Loucy (cell line): ENCODE measurements at regions not wholly inside any gene's neighbourhood (a gene's known extent, or its start where the extent isn't known, plus 50 kb on each side); places are given as distances from the start of the nearest gene placed in this dataset.
A peak's percentile ranks its signal among the peaks of the same experiment; 100 is the strongest.

Experiments used
- H2AFZ ChIP-seq: fragments of 200-600 bp; sonication (generic); 2 replicates; pipeline ENCODE4 v1.6.0; 2016; ENCODE audit warnings: antibody characterized with exemption, mild to moderate bottlenecking, low read length, moderate library complexity
- H3F3A ChIP-seq: fragments of 200-600 bp; 2 replicates; pipeline ENCODE4 v1.6.0; 2016; ENCODE audit warnings: antibody characterized with exemption, low read depth, mild to moderate bottlenecking
- H3K27me3 ChIP-seq: fragments of 200-600 bp; sonication (generic); 2 replicates; pipeline ENCODE4 v1.6.1; 2014; ENCODE audit warnings: low read length, mild to moderate bottlenecking; ENCODE audit not compliant: insufficient read depth, poor library complexity, severe bottlenecking
- H3K36me3 ChIP-seq: fragments of 200-600 bp; sonication (generic); 2 replicates; pipeline ENCODE4 v1.6.1; 2016; ENCODE audit warnings: low read length; ENCODE audit not compliant: insufficient read depth
- H3K4me1 ChIP-seq: fragments of 200-600 bp; sonication (generic); 2 replicates; pipeline ENCODE4 v1.5.1; 2014; ENCODE audit warnings: low read length, mild to moderate bottlenecking; ENCODE audit not compliant: insufficient read depth, poor library complexity, severe bottlenecking
- H3K4me2 ChIP-seq: fragments of 200-600 bp; sonication (generic); 2 replicates; pipeline ENCODE4 v1.6.0; 2014; ENCODE audit warnings: antibody characterized with exemption, low read length, low read depth, mild to moderate bottlenecking; ENCODE audit not compliant: poor library complexity, severe bottlenecking
- H3K4me3 ChIP-seq: fragments of 200-600 bp; sonication (generic); 2 replicates; pipeline ENCODE4 v1.5.1; 2014; ENCODE audit warnings: low read length, mild to moderate bottlenecking, mixed read lengths; ENCODE audit not compliant: poor library complexity, severe bottlenecking
- H3K79me2 ChIP-seq: fragments of 200-600 bp; sonication (generic); 2 replicates; pipeline ENCODE4 v1.6.1; 2014; ENCODE audit warnings: low read length; ENCODE audit not compliant: insufficient read depth
- H3K9ac ChIP-seq: fragments of 200-600 bp; sonication (generic); 2 replicates; pipeline ENCODE4 v1.6.0; 2014; ENCODE audit warnings: mild to moderate bottlenecking, low read depth, low read length, moderate library complexity; ENCODE audit not compliant: poor library complexity, severe bottlenecking
- H3K9me2 ChIP-seq: fragments of 200-600 bp; sonication (generic); replicated peaks from 2 replicates; pipeline ENCODE4 v1.6.1; 2016; ENCODE audit warnings: low read depth, low read length, mixed read lengths
- H3K9me3 ChIP-seq: fragments of 200-600 bp; sonication (generic); 2 replicates; pipeline ENCODE4 v1.6.1; 2014; ENCODE audit warnings: mild to moderate bottlenecking, antibody characterized with exemption, low read length, low read depth; ENCODE audit not compliant: insufficient read depth
- H4K20me1 ChIP-seq: fragments of 200-600 bp; sonication (generic); 2 replicates; pipeline ENCODE4 v1.6.0; 2014; ENCODE audit warnings: antibody characterized with exemption, low read length, mild to moderate bottlenecking; ENCODE audit not compliant: insufficient read depth, poor library complexity, severe bottlenecking
- CTCF ChIP-seq: fragments of 200-600 bp; sonication (generic); conservative IDR thresholded peaks from 2 replicates; pipeline ENCODE4 v1.5.1; 2014; ENCODE audit warnings: mild to moderate bottlenecking, antibody characterized with exemption, low read length
- EZH2phosphoT487 ChIP-seq: fragments of 200-600 bp; IDR thresholded peaks from 2 replicates; pipeline ENCODE4 v1.6.1; 2018; ENCODE audit warnings: antibody characterized with exemption, mild to moderate bottlenecking, moderate library complexity, borderline replicate concordance

- Histone ChIP-seq H3K79me2 (no peaks in the 10 kb centered on the region), H3K9me2 (no peaks in the 10 kb centered on the region), H3K27me3 (no peaks in the 10 kb centered on the region), H3K36me3 (no peaks in the 10 kb centered on the region), H3K4me1 (peaks cover 51% of the 10 kb centered on the region), H4K20me1 (no peaks in the 10 kb centered on the region), H3K4me2 (peak overlapping the region; percentile 77), H2AFZ (peak overlapping the region; percentile 68; the same call in 1 of the 2 replicates), H3K4me3 (peak overlapping the region; percentile 1), H3F3A (no peaks in the 10 kb centered on the region), H3K9me3 (no peaks in the 10 kb centered on the region), H3K9ac (no peak overlapping the region)
- TF ChIP-seq CTCF (no peak), EZH2phosphoT487 (no peak)
Observed at GRCh38 chr7:36775676-36776075, 51.4 kb upstream of the AOAH start.

- Histone ChIP-seq H2AFZ (peak overlapping the region; percentile 68; the same call in 1 of the 2 replicates), H3K4me1 (peaks cover 46% of the 10 kb centered on the region), H3F3A (no peaks in the 10 kb centered on the region), H3K9me3 (no peaks in the 10 kb centered on the region), H3K9me2 (no peaks in the 10 kb centered on the region), H3K4me2 (peak overlapping the region; percentile 77), H3K4me3 (peak overlapping the region; percentile 1), H3K79me2 (no peaks in the 10 kb centered on the region), H4K20me1 (no peaks in the 10 kb centered on the region), H3K36me3 (no peaks in the 10 kb centered on the region), H3K9ac (no peak overlapping the region), H3K27me3 (no peaks in the 10 kb centered on the region)
- TF ChIP-seq EZH2phosphoT487 (no peak), CTCF (no peak)
Observed at GRCh38 chr7:36775061-36775620, 50.8 kb upstream of the AOAH start.
